Colonic mucosa (tissue), 4 donors: ENCODE measurements at regions not wholly inside any gene's neighbourhood (a gene's known extent, or its start where the extent isn't known, plus 50 kb on each side); places are given as distances from the start of the nearest gene placed in this dataset.
"Not testable (repeated sequence)": the region's sequence is repeated elsewhere in the genome, so short reads cannot be mapped to it uniquely, and the experiment has no call there.

ENCODE experiments used
- DNase-seq: peaks from one replicate; pipeline ENCODE4 v3.0.0-alpha.2; 2020
- H3K27ac ChIP-seq: fragments of 200-600 bp; one replicate; pipeline ENCODE4 v1.8.0; 2021
- H3K27me3 ChIP-seq: fragments of 200-600 bp; one replicate; pipeline ENCODE4 v1.8.0; 2021
- H3K36me3 ChIP-seq: fragments of 200-600 bp; one replicate; pipeline ENCODE4 v1.8.0; 2021
- H3K4me1 ChIP-seq: fragments of 200-600 bp; one replicate; pipeline ENCODE4 v1.8.0; 2021; ENCODE audit warnings: mild to moderate bottlenecking
- H3K4me3 ChIP-seq: fragments of 200-600 bp; one replicate; pipeline ENCODE4 v1.8.0; 2021
- H3K9ac ChIP-seq, 2 donors: one replicate each; pipeline ENCODE4 v1.7.0; 2013; ENCODE audit warnings: control low read depth in 2 of 2, low read depth in 2 of 2, low read length in 2 of 2
- H3K9me3 ChIP-seq: fragments of 200-600 bp; one replicate; pipeline ENCODE4 v1.8.0; 2021
- CTCF ChIP-seq: fragments of 200-600 bp; IDR thresholded peaks from one replicate; pipeline ENCODE4 v1.8.0; 2022; ENCODE audit warnings: antibody characterized with exemption, mild to moderate bottlenecking
- intact Hi-C: fragments of 100-400 bp; cut with DNase I; formaldehyde crosslinking; loops from one replicate; pipeline ENCODE4 v1.14.1; 2022
- donor health status: healthy.
- donor health status: DM: no; HTN: no; CAD: no.
- donor health status: DM: no; HTN: no; CAD: no.

- Histone ChIP-seq H3K36me3 (no peaks in the 10 kb centered on the region), H3K9ac (no peak overlapping the region), H3K9me3 (no peaks in the 10 kb centered on the region), H3K4me3 (no peak overlapping the region), H3K27ac (no peak overlapping the region), H3K4me1 (no peaks in the 10 kb centered on the region), H3K27me3 (no peaks in the 10 kb centered on the region)
- intact Hi-C loops, result no loop called here
- no peak for TF ChIP-seq CTCF
- DNase-seq, result no peak
Observed at GRCh38 chrX:130566028-130566683, 164.4 kb downstream of the RBMX2 start.

DNA sequence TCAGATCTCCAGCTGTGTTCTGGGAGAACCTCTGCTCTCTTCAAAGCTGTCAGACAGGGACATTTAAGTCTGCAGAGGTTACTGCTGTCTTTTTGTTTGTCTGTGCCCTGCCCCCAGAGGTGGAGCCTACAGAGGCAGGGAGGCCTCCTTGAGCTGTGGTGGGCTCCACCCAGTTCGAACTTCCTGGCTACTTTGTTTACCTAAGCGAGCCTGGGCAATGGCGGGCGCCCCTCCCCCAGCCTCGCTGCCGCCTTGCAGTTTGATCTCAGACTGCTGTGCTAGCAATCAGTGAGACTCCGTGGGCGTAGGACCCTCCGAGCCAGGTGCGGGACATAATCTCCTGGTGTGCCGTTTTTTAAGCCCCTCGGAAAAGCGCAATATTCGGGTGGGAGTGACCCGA, 171.2 kb downstream of the RBMX2 start:
- H3K36me3 ChIP-seq, H3K27me3 ChIP-seq, H3K9me3 ChIP-seq, H3K9ac ChIP-seq, DNase-seq, intact Hi-C loops, H3K27ac ChIP-seq, H3K4me3 ChIP-seq, H3K4me1 ChIP-seq: not testable (repeated sequence)
